NCI-H345 treated with DMSO at 0.1 percent for 48 hours (cell line): ENCODE measurements at regions not wholly inside any gene's neighbourhood (a gene's known extent, or its start where the extent isn't known, plus 50 kb on each side); places are given as distances from the start of the nearest gene placed in this dataset.

Experiments used
- DNase-seq: peaks from one replicate; lab custom pipeline; 2025; ENCODE audit not compliant: unreplicated experiment; lab: John Stamatoyannopoulos, UW

DNA sequence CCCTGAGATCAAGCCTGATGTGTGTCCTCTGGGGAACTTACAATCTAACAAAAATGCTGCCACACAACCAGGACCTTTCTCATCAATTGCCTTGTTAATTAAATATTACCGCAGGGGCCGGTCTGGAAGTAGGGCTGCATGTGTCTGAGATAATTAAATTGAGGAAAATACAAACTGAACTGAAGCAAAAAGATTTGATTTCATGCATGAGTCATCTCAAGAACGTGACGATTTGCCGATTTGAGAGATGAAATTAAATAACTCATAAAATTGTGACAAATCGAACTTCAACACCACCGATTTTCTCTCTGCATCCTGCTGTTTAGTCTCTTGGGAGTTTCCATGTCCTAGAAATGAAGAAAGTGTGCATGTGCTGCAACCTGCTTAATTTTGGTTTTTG is 94.6 kb upstream of the DAAM1 start:
- no peak for DNase-seq

DNA sequence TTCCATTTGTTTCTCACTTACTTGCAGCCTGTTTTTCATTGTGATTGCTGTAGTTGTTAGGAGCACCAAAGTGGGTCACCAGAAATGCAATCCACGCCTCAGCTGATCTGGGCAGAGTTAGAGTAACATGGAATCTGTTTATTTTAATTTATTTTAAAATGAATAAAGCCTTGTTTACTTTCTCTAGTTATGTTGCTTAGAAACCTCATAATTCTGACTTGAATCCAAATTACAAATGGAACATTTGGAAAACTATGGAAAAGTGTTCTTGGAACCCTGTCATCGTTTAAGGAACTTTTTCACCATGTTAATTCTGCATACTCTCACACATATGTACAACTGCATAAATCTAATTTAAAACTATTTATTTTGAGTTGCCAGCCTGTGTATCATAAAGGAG is 92.2 kb upstream of the DAAM1 start:
- no peak for DNase-seq

DNA sequence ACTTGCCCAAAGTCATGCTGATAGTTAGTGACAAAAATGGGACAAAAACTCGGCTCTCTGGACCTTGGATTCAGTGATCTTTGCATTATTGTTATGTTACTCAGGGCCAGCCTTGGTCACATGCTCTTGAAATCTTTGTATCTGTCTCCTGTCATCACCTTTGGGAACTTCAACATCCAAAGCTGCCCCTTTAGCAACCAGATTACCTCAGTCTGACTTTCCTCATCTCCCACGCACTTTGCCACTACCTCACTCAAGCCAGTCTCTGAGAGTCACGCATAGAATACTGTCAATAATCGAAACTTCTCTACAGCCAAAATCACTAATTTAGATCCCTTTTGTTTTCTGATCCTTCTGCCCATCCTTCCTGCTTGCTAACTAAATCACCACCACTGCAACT is 90.8 kb upstream of the DAAM1 start:
- no peak for DNase-seq

DNA sequence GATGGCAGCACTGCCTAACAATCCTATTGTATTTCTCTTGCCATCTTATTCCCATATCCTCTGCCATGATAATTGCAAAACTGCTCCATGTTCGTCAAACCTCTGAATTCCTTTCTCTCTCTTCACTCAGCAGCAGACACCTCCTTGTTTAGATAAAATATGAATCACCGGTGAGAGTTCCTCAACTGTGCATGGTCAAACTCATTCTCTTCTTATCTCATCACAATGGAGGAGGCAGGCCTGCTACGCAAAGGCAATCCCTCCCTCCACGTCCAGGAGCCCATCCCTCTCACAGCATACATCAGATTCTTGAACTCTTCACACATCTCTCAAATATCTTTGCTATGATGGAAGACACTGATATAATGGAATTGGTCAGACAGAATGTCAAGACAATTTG is 90.1 kb upstream of the DAAM1 start:
- DNase-seq, result no peak

DNA sequence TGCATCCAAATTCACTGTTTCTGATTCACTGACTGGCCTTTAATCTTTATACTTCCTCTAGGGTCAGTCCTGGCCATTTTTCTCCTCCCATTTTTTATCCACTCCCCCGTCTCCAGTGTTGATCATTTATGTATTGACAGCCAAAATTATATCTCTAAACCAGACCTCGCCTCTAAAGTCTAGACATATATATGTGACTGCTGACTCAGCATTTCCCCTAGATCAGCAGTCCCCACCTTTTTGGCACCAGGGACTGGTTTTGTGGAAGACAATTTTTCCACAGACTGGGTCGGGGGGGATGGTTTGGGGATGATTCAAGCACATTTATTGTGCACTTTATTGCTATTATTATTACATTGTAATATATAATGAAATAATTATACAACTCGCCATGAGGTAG is 88.3 kb upstream of the DAAM1 start:
- no peak for DNase-seq

DNA sequence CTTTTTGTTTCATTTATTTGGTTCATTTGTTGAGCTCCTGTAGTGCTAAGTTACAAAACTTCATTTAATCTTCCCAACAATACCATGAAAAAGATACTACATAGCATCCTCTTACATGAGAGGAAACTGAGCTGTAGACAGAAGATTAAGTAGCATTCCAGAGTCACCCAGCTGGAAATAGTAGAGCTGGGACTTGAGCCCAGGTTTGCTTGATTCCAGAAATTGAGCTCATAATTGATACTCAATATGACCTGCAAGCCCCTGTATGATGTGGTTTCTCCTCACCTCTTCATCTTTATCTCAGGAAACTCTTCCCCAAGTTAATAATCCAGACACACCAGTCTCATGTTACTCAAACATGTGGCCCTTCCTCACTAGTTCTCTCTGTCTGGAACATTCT is 87.0 kb upstream of the DAAM1 start:
- no peak for DNase-seq

DNA sequence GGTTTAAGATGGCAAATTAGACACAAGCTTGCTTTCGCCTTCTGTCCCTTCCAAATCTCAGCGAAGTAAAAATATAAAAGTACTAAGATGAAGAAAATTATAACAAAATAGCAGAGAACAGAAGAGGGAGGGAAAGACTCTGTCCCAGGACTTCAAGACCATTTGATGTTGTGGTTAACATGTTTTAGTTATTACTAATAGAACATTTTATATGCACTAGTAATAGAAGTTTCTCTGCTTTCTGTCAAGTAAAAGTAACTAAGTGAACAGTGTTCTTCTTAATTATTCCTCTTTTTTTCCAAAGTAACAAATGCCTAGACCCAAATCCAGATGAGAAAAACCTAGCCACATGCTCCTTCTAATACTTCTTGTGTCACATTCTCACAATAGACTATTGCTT is 85.1 kb upstream of the DAAM1 start:
- DNase-seq, result no peak

DNA sequence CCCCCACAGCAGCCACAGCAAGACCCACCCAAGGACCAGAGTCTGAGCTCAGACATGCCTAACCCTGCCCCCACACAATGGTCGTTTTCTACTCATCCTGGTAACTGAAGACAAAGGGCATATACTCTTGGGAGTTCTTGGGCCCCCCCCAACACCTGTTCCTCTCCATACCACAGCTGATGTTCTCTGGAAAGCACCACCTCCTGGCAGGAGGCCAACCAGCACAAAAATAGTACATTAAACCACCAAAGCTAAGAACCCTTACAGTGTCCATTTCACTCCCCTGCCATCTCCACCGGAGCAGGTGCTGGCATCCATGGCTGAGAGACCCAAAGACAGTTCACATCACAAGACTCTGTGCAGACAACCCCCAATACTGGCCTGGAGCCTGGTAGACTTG is 80.6 kb upstream of the DAAM1 start:
- DNase-seq, result peak; percentile 36

DNA sequence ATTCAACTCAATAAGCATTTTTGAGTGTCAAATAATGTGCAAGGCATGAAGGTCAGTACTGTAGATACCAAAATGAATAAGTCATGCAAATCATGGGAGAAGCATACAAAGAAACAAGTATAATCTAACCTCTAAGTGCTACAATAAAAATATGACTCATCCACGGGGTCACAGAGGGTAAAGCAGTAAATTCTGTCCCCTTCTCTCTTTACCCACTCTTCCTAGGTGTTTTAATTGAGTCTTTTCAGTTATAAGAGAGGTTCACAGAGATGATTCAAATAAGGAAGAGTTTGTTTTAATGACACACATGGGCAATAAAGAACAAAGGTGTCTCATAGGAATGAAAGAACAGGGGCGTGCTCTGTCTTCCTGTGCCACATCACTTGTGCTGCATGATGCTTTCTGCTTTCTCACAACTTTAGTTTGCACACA is 71.5 kb upstream of the DAAM1 start:
- DNase-seq, result peak; percentile 35

DNA sequence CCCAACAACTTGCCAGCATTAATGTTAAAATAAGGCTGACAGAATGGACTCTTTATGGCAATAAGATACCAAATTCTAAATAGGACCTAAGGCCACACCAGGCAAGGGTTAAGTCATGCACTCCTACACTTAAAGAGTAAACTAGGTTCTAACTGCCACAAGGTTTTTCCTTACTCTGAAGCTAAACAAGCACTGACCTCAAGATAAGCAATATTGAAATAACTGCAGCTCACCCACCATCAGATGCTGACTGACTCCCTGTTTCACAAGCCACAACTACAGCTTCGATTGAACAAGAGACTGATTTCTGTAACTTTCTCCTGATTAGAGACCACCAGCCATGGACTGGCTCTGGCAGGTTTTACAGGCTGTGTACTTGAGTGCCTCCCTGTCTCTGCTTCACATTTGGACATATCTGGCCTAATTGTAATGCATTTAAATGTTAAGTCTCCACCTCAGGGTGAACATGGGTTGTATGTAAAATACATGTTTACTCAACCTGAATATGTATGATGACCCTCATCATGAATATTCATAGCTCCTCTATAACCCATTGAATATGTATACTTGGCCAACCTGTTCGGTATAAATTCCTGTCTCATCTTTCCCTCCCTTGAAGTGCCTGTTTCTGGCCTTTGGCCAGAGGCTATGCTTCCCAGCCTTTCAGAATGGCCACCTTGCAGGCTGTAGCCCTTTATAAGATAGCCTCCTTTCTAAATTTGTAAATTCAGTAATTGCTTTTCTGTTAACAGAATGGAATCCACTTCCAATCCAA is 70.5 kb upstream of the DAAM1 start:
- DNase-seq, result no peak

DNA sequence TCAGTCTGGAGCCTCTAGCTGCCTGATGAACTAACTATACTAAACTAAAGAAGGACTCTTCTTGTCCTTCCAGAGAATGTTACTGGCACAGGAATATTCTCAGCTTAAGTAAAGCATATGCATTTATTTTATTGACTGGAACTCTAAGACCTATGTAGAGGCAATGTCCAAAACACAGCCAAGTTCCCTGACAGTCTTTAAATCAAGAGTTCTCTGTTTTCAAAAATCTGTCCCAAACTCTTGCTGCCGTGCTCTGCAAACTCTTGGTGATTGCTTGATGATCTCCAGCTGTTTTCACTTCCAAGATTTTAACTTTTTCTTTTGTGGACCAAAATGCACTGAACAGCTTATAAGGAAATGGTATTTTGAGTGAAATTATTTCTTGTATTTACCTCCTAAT is 67.5 kb upstream of the DAAM1 start:
- DNase-seq, result no peak

DNA sequence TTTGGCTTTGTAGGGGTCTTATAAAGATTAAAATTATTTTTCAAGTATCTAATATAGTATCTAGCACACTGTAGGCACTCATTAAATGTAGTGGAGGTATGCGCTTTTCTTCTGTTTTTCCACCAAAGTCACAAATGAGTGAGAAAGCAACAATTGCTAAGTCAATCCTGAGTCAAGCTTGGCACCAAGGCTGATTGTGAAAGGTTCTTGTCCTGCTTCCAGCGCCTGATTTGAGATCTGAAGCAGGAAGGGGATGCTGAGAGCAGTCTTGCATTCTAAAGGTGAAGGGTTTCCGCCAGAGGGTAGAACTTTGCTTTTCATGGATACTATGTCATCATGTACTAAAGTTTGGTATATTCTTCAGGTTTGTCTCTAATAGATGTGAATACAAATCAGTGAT is 64.9 kb upstream of the DAAM1 start:
- DNase-seq, result no peak

DNA sequence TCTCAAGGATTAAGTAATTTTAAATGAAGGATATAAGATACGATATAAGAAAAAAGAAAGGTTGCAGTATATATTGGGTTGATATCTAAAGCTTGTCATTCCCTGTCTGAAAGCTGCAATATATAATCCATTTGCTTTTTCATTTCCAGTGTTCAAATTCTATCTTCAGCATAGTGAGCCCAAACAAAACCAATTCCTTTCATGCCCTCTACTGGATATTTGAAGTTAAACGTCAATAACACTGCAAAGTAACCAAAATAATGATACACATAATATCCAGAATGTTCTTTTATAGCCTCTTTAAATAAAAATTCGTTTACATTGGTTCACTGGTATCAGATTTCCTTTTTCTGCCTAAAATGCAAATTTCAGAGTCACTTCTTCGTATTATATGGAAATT is 64.5 kb upstream of the DAAM1 start:
- DNase-seq, result no peak

DNA sequence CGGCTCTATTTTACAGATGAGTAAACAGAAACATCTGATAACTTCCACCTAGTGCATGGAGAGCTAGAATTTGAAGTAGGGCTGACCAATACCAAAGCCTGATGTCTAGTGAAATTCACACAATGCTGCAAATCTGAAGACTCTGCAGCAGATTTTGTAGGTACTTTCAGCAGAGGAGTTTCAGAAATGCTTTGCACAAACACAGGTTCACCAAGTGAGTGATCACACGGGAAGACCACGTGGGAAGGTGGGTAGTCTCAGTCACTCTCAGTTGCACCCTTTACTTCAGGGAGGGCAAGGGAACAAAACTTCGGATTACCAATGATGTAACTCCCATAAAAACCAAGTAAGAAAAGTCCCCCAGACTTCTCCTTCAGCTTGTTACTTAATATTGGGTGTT is 63.3 kb upstream of the DAAM1 start:
- DNase-seq, result no peak

DNA sequence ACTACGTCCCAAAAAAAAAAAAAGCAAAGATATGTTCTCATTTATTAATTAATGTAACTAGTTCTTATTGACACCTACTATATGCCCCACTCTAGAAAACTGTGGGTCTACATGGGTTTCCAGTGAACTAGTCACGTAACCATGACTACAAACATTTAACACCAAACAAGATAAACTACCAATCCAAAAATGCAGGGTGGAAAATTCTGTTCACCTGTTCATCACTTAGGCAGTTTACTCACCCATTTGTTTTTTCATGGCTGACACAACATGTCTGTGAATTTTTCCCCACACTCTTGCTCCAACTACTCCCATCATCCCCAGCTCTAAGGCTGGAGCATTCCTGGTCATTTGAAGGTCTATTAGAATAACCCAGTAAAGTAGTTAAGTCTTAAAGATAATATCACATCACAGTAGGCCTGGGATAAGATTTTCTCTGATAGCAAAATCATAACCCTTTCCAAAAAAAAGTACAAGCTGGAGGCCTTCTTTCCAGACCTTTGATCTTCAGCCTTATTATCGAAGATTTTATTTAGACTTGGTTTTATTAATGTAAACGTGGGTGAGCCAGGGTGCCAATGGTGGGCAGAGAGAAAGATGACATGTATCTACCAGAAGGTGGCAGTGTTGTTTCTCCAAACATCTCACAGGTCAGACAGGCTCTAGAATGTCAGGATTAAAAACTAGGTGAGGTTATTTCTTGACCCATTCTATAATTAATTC is 61.6 kb upstream of the DAAM1 start:
- DNase-seq, result peak; percentile 59

DNA sequence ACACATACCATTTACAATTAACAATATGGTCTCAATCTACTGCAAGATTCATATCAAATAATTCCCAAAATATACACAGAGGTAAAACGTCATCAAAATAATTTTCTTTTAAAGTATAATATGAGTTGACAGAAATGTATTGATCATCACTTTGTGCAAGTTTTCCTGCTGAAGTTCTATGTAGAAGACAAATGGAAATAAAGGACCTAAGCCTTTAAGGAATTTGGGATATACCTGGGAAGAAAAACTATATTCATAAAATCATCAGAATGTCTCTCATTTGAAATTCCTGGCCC is 61.1 kb upstream of the DAAM1 start:
- no peak for DNase-seq

DNA sequence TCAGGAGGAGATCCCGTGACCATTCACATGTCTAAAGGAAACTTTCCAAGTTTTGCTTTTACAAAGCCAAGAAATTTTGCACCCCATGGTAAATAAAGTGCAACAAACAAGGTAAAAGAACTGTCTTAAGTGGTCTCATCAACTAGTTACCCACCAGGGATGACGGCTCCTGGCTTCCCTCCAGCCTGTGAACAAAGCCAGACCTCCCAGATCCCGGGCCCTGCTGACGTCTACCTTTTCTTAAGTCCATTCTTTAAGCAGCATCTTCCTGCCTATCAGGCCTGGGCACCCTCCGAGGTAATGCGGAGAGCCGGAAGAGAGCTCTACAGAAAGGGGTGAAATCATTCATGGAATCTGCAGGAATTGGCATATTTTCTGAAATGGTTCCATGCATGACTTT is 58.0 kb upstream of the DAAM1 start:
- DNase-seq, result no peak

DNA sequence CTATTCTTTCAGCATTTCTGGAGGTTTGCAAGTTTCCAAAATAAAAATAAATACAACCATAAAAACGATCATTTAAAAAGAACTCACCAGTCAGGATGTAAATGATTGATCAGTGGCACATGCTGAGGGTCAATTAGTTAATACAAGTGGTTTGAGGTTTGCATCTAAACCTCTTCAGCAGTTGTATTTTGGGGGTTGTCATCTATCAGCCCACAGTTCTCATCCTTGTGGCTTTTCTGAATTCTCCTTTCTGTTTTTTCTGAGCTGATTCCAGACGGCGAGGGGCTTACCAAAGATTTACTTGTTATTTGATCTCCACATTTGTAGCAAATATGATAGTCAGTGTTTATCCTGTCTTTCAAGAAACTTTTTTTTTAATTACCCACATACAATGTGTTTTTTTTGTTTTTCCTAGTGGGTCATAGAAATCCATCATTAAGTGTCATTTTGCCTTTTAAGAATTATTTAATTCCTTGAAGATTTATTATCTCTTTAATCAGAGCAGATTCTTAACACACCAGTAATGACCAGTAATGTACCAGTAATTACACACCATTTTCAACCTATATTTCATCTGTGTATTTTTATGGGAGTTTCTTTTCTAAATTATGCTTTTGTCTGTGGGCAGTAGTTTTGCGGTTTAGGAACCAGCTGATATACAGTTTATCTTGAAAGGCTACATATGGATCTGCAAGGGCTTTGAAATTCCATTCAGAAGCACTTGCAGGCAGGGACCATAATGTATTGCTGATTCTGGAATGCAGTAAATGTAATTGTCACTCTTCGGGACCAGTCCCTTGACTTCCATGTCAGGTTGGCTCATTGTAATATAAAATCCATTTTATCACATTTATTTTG is 56.3 kb upstream of the DAAM1 start:
- DNase-seq, result no peak

DNA sequence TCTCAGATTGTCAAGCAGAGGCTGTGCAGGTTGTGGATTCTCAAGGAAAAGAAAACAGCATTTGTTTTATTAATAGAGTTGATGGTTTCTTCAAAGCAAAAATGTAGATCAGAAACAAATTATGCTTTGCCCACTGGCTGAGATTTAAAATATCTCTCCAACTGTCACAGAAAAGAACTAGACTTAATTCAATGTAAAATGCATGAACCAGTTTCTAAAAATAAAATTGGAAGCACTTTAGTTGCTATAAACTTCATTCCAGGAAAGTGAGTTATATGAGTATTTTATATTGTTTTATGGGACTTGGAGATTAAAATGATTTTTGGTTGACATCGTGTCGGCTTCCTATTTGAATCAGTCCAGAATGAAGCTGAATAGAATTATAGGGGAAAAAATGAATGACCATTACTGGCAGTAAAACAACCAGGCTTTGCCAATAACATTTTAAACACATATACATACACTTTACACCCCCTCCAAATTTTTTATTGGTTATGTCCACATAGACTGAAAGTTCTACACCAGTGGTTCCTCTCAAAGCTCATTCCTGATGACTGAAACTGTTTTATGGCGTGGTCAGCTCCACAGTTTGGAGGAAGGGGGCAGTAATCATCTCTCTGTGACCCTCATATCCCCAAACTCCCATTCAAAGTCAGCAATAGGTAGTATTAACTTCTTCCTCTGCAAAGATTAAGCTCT is 55.5 kb upstream of the DAAM1 start:
- DNase-seq, result no peak

DNA sequence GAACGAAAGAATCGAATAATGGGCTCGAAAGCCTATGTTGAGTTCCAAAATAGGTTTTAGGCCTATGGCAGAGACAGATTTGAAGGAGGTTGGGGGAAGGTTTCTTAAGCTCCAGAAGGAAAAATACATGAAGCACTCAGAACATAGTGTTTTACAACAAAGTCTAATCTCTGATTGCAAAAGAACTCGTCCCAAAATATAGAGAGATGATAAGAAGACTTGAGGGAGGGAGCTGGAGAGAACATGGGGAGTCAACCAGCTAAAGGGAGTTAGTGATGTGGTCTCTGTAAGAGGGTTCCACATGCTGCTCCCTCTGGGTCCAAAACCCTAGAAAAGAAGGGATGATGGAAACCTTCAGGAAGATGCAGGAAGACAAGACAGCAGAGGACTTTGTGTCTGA is 54.8 kb upstream of the DAAM1 start:
- no peak for DNase-seq

DNA sequence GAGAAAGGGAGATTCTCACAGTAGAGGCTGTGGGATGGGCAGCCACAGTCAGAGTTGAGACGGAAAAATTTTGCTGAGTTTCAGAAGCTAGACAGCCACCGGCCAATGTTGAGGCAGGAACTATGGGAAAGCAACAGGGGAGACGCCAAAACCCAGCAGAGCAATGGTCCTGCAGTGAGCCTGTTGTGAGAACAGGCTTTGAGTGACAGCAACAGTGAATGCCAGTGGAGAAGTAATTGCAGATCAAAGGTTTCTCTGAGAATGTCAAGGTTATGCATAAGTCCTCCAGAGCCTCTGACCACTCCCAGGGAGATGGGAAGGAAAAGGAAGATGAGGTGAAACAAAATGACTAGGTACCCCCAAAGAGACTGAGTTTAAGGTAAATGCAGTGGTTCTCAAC is 54.2 kb upstream of the DAAM1 start:
- DNase-seq, result no peak

DNA sequence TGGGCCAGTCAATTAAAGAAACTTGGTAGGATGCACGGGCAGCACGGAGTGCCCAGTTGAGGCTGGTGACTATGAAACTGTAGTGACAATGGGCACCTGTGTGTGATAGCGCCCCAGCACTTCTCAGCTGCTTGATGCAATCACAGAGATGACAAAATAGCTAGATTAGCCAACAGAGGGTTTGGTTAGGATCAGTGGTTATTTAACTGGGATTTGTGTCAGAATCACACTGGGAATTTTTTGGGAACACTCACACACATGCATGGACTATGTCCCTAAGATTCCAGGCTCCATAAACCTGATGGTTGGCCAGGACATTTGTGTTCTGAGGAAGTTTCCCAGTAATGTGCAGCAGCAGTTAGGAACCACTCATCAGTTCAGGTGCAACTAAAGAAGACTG is 51.2 kb upstream of the DAAM1 start:
- DNase-seq, result no peak
